Dermis blood vessel endothelial cell (primary cell): ENCODE measurements at regions not wholly inside any gene's neighbourhood (a gene's known extent, or its start where the extent isn't known, plus 50 kb on each side); places are given as distances from the start of the nearest gene placed in this dataset.
"Not testable (repeated sequence)": the region's sequence is repeated elsewhere in the genome, so short reads cannot be mapped to it uniquely, and the experiment has no call there.

Source experiments
- DNase-seq: peaks from one replicate; pipeline ENCODE4 v3.0.0; 2010

DNA sequence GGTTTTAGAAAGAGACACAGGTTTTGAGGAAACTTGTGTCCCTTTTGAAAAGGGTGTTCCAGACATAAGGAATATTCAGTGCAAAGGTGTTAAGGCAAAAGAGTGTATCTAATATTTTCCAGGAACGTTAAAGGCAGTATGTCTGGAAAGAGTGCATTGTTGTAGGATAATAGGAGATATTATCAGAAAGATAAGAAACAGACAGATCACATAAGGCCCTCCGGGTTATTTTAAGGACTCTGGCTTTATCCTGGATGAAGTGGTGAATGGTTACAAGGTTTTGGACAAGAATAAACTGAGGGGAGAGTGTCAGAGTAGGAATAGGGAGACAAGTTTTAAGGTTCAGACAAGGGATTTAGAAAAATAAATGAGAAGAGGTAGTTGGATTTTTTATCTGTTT lies 493.7 kb upstream of the GRM7 start:
- no peak for DNase-seq

DNA sequence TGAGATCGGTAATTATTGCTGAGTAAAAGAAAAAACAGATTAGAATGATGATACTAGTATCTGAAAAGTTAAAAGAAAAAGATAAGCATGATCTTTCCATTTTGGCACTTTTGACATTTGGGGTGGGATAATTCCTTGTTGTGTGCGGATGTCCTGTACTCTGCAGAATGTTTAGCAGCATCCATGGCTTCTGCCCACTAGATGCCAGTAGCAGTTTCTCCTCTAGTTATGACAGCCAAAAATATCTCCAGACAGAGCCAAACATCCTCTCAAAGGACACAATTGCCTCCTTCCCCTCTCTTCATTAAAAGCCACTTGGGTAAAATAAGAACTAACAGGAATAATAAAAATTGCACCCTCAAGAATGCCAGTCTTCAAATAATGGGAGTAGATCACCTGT lies 468.8 kb upstream of the GRM7 start:
- no peak for DNase-seq

DNA sequence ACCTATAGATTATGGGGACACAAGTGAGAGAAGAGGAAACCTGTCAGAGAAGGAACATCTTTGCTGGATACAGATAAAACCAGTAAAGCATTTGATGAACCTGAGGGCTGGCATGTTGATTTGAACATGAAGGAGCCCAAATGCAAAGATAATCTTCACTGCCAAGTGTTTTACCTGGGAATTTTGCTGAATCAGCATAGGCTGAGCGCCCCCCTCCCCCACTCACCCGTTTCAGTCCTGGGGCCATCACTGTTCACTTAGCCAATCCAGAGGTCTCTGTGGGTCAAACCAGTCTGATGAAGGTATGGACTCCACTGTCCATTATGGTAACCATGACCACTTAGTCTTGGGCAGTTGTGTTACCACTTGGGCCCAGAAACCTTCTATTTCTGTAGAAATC lies 466.0 kb upstream of the GRM7 start:
- DNase-seq = no peak

DNA sequence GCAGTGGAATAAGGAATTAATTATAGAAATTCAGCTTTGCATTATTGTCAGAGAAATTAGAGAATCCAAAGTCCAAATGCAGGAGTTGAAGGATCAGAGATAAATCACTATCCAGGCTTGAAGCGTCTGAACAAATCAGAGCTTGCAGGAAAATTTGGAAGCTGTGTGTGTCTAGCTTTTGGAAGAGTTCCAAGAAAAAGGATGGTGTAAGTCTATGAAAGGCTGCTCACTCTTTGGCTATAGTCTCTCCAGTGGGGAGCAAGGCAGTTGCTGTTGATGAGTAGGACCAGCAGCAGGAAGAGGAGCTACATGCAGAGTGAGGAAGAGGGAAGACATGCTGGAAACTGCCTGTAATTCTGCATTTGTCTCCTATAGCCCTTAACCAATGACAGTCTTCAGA lies 464.3 kb upstream of the GRM7 start:
- DNase-seq = no peak

DNA sequence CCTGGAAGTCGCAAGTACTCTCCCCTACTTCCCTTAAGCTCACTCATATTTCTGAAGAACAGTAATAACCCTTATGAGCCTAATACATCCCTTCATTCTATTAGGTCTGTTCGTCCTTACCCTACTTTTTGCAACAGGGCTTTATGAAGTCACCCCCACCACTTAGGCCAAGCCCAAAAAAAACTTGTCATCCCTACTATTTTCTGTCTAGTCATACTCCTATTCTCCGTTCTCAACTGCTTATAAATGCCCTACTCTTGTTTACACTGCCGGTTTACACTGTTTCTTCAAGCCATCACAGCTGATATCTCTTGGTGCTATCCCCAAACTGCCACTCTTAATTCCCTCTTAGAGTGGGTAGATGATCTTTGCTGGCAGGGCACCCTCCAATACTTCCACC lies 458.2 kb upstream of the GRM7 start:
- not testable (repeated sequence) for DNase-seq

DNA sequence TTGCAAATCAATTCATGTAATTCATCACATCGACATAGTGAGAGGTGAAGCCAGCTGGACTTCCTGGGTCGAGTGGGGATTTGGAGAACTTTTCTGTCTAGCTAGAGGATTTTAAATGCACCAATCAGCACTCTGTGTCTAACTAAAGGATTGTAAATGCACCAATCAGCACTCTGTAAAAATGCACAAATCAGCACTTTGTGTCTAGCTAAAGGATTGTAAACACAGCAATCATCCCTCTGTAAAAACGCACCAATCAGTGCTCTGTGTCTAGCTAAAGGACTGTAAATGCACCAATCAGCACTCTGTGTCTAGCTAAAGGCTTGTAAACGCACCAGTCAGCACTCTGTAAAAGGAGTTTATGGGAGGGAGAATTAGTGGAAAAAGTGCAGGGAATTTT lies 454.0 kb upstream of the GRM7 start:
- not testable (repeated sequence) for DNase-seq

DNA sequence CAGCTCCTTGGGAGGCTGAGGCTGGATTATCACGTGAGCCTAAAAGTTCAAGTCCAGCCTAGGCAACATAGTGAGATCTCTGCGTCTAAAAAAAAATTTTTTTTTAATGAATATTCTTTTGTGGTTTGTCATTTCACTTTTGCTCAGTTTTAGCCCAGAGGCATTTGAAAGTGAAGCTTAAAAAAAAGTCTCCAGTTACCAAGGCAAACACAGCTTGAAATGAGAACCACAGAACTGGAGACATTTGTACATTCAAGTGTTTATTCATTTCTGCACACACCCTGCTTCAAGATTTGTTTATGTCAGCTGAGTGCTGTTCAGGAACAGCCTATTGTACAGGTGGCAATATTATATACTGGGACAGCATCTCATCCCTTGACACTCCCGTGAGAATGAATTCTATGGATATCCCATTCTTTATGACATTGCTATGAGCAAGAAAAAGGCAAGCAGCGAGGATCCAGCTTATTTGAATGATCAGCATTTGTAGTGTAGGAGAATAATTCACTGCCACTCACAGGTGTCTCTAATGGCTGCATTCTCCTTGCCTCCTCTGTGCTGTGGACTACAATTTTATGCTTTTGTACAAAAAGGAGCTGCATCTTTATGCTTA lies 444.8 kb upstream of the GRM7 start:
- DNase-seq = no peak

DNA sequence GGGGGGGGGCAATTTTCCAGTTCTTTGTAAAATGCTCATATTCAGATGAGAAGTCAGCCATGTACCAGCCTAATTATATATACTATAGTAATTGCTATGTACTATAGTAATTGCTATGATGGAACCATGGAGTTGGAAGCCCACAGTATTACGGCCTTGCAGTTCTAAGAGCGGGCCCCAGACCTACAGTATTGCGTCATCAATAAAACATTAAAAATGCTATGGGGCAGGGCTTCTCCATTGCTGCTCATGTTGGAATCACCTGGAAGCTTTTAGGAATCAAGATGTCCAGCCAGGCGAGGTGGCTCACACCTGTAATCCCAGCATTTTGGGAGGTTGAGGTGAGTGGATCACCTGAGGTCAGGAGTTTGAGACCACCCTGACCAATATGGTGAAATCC lies 443.7 kb upstream of the GRM7 start:
- DNase-seq = no peak

DNA sequence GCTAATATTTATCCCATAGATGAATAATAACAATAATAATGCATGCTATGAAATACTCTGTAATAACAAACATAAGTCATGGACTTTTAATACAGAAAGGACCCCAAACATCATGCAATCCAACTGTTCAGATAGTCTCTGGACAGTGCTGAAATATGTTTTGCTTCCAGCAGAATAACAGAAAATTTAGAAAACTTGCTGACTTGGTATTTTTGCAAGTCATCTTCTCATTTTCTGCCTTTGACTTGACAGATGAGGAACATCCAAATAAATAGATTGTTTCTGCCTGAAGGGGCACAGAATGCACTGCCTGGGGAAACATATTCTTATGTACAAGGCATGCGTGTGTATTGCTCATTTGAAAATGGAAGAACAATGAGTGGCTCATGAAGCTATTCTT lies 442.4 kb upstream of the GRM7 start:
- no peak for DNase-seq

DNA sequence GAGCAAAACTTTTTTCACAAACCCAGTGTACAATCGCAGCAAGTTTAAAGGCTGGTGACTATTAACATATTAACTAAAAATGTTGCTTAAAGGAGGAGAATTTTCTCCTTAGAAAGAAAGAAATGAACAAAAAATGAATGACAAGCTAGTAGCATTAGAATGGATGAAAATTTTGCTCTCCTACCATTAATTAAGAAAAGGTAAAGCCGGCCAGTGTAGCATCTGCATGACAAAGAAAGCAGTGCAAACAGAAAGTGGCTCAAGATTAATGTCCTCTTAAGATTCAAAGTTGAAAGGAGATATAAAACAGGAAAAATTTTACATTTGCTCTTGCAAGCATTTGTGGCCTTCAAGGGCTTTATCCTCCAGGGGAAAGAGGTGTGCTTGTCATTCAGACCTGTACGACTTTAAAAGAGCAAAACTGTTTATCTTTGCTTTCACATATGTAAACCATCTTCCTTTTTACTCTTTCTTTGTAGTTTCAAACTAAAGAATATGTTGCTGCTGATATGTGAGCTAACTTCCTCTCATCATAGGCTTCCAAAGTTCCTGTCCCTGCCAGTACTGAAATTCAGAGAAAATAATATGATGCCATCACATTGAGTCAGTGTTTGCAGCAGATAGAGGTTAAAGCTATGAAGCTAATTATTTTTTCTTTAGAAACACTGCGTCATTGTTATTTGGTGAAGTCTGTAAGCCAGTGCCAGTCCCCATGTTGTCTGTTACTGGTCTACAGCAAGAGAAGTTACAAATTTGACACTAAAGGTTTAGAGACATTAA lies 439.1 kb upstream of the GRM7 start:
- no peak for DNase-seq

DNA sequence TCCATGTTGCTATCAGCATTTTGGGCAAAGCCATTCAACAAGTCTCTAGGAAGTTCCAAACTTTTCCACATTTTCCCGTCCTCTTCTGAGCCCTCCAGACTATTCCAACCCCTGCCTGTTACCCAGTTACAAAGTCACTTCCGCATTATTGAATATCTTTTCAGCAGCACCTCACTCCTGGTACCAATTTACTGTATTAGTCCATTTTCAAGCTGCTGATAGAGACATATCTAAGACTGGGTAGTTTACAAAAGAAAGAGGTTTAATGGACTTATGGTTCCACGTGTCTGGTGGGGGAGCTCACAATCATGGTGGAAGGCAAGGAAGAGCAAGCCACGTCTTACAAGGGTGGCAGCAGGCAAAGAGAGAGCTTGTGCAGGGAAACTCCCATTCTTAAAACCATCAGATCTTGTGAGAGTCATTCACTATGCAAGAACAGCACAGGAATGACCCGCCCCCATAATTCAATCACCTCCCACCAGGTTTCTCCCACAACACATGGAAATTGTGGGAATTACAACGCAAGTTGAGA lies 435.6 kb upstream of the GRM7 start:
- no peak for DNase-seq

DNA sequence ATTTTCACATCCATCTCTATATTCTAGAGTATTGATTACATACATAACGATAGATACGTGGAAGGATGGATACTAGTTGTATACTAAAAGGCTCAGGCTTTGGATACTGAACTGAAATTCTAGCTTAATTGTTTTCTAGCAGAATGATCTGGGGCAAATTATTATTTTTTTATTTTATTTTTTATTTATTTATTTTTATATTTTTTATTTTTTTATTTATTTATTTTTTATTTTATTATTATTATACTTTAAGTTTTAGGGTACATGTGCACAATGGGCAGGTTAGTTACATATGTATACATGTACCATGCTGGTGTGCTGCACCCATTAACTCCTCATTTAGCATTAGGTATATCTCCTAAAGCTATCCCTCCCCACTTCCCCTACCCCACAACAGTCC lies 432.6 kb upstream of the GRM7 start:
- not testable (repeated sequence) for DNase-seq

DNA sequence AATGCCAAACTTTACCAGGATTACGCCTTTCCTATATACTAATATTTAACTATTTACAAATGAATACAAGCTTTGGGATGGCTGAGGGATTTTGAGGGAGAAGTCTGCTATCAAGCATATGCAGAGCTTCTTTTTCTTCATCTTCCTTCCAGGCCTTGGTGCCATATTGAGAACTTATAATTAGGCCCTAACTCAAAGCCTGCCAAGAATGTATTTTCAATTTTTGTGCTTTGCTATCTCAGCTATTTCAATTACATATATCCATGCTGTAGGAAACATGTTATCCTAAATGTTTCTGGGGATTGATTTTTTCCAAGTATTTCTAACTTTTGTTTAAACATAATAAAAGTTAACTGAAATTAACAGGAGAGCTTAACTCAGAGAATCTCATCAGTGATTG lies 425.0 kb upstream of the GRM7 start:
- DNase-seq = no peak

DNA sequence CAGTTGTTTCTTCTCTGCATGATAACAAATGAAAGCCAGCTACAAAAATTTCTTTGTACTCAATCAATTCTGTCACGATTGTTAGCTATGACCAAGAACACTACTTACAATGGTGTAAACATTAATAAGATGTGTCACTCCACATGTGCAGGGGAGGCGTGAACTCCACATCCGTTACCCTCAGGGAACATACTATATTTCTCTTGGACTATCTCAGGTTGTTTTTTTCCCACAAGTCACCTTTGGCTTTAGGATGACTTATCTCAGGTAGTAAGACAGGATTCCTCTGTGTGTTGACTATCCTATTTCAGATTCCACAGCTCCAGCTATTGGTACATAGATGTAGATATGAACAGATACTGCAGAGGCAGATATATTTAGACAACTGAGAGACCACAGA lies 423.3 kb upstream of the GRM7 start:
- no peak for DNase-seq

DNA sequence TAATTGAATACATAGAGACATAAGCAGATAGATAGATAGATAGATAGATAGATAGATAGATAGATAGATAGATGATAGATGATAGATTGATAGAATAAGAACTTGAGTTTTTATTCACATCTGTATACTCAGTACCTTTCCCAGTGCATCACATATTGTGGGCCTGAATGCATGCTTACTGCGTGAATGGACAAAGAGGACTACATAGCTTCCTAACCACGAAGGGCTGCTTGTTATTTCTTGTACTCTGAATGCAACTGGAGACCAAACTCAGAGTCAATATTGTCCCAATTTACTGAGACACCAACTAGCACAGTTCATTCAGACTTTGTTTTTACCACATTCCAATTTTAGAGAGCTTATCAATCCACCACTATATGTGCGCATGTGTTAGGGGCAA lies 422.9 kb upstream of the GRM7 start:
- no peak for DNase-seq

DNA sequence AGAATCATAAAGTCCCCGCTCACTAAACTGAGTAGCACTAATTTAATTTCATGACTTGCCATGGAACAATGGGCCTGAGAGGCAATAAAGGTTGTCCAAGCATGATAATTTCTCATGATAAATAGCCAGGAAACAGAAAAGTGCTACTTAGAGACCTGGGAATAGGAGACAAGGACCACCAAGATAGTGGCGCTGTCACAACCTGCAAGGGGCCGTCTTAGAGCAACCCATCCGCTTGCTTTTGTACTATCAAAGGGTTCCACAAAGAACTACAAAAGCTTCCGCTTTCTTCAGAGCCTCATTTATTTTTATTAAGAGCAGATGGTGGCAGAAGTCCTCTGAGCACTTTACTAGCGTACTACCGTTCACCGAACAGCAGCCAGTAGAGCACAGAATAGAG lies 421.7 kb upstream of the GRM7 start:
- DNase-seq = no peak

DNA sequence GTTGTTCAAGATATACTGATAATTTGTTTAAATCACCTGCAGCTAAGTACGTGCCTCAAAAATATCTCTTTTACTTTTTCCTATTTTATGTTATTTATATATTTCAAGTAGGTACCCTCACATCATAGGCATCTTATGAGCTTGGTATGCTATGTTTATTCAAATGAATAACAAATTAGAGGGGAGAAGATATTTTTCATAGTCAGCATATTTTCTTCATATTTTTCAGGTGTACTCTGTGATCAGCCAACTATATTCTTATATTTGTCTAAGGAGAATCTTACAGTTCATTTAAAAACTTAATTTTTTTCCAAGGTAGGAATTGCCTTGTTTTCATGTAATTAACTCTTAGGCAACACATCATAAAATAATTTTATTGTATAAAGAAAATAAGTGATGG lies 421.1 kb upstream of the GRM7 start:
- no peak for DNase-seq

DNA sequence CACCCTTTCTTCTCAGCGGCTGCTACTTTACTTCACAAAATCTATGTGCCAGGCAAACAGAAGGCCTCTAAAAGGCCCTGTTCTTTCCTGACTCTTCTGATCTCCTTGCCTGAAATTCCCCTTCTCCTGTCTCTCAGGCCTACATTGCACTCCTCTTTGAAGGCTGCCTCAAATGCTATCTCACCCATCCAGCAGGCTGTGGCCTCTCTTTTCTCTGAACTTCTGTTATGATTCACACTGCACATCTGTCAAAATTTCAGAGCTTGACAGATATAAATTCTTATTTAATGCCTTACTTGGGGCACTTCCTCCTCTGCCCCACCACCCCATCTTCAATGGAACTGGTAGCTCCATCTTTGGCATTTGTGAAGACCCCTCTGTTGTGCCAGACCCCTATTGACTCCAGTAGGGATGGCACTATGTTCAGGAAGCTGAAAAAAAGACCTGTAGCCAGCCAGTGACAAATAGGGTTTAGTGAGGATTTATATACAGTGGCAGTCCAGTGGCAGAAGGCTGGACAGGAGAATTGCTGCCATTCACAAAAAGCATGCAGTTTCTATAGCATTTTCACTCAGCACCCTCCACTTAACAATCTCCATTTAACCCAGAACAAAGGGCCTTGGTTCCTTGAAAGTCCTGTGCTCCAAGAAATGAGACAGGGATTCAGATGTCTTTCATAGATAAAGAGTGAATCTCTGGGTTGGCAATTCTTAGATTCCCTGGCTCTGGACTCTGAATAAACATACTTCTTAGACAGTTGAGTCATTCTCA lies 415.8 kb upstream of the GRM7 start:
- no peak for DNase-seq

DNA sequence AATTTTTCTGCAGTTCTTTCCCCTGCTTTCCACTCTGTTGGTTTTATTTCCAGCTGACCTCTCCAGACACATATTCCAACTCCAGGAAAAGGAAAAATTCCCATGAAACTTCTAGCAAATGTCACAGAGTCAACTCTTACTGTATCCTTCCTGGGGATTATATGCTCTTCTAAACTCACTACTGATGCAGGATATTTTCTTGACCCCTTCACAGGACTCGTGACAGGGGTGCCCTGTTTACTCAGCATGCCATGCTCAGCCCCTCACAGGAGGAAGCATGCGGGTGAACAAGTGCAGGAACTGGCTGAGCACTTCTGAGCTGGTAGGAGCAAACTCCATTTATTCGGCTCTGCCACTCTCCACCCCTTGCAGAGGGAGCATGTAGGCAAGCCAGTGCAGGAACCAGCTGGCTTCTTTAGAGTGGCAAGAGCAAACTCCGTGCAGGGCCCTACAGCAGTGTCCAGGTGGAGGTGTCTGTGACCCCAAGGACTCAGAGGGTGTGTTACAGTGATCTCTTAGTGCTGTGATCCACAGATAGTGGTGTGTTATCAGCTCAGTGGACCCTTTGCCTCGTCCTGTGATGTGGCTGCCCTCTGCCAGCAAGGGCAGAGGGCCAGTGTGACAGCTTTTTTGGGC lies 413.6 kb upstream of the GRM7 start:
- DNase-seq = peak; percentile 26

DNA sequence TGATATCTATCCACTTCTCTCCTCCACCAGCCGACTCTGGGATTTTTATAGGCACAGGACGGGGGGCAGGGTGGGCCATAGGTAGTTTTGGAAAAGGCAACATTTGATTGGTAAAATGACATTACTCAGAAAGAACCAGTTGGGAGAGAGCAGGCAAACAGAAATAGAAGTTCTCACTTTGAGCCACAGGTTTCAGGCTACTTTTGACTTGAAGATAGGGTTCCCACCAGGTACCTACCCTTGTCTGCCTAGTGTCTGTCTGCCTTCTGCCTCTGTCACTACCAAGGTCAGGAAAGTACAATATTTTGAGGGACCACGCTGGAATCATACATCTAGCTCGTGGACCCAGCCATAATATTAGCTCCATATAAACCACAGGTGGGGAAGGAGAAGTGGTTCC lies 412.9 kb upstream of the GRM7 start:
- DNase-seq = no peak

DNA sequence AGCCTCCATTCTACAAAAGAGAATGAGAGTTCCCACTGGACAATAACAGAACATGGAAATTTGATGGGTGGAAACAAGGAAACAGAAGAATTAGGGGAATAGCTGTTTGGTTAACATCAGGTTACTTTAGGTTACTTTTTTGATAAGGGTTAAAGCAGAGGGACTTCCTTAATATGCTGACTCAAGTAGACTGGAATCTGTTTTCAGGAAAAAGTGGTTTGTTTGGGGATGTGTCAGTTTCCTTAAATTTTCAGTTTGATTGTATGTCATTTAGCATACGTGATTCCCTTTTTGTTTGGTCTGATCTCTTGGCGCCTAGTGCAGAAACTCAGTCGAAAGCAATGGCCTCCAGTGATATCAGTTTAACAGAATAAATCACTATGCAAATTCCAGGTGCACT lies 411.8 kb upstream of the GRM7 start:
- DNase-seq = peak; percentile 68

DNA sequence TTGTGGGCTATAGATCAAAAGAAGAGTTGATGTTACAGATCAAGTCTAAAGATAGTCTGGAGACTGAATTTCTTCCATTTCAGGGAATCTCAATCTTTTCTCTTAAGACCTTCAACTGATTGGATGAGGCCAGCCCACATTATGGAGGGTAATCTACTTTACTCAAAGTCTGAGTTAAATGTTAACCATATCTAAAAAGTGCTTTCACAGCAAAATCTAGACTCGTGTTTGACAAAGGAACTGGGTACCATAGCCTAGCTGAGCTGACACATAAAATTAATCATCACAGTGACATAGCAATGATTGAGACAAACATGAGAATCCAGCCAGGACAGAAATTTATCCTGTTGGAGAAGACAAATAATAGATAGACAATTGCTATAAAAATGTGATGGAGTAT lies 407.9 kb upstream of the GRM7 start:
- DNase-seq = no peak

DNA sequence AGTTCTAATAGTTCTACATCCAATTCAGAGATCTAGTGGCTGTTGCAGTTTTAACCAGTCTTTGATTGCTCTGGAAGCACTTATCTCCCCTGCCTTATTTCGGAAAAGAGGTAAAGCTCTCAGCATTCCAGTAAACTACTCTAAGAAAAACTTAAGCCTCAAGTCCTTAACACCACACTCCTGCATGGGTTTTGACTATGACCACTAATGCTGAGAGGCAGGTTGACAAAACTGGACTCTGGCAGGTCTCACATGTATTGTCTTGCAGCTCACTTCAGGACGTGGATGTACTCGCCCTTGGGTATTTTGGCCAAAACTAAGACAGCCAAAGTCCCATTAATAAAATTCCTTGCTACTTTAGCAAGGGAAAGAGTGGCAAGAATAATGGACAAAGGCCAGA lies 405.9 kb upstream of the GRM7 start:
- DNase-seq = no peak
